Bronchial epithelial cell (primary cell): ENCODE measurements at regions not wholly inside any gene's neighbourhood (a gene's known extent, or its start where the extent isn't known, plus 50 kb on each side); places are given as distances from the start of the nearest gene placed in this dataset.
"Not testable (repeated sequence)": the region's sequence is repeated elsewhere in the genome, so short reads cannot be mapped to it uniquely, and the experiment has no call there.

Source experiments
- DNase-seq: peaks from one replicate; pipeline ENCODE4 v3.0.0-alpha.2; 2010; ENCODE audit warnings: low read depth
- FAIRE-seq: peaks from 2 replicates; lab custom pipeline; 2011; peaks lifted over from hg19 to GRCh38; lab: Jason Lieb, UNC
- H3K27me3 ChIP-seq: 2 replicates; pipeline ENCODE4 v1.5.1; 2011; ENCODE audit warnings: low read length; ENCODE audit not compliant: control insufficient read depth, insufficient read depth
- H3K36me3 ChIP-seq: 2 replicates; pipeline ENCODE4 v1.5.1; 2011; ENCODE audit warnings: low read length; ENCODE audit not compliant: control insufficient read depth, insufficient read depth
- H3K4me3 ChIP-seq: 2 replicates; pipeline ENCODE4 v1.5.1; 2011; ENCODE audit warnings: mild to moderate bottlenecking, low read depth, low read length, control low read depth
- TF ChIP-seq, protein P1 (sequence below): IDR thresholded peaks from 2 replicates; pipeline ENCODE4 v1.5.1; 2011; ENCODE audit warnings: mild to moderate bottlenecking, moderate library complexity, low read length, control low read depth, inconsistent platforms; ENCODE audit not compliant: insufficient read depth, severe bottlenecking

DNA sequence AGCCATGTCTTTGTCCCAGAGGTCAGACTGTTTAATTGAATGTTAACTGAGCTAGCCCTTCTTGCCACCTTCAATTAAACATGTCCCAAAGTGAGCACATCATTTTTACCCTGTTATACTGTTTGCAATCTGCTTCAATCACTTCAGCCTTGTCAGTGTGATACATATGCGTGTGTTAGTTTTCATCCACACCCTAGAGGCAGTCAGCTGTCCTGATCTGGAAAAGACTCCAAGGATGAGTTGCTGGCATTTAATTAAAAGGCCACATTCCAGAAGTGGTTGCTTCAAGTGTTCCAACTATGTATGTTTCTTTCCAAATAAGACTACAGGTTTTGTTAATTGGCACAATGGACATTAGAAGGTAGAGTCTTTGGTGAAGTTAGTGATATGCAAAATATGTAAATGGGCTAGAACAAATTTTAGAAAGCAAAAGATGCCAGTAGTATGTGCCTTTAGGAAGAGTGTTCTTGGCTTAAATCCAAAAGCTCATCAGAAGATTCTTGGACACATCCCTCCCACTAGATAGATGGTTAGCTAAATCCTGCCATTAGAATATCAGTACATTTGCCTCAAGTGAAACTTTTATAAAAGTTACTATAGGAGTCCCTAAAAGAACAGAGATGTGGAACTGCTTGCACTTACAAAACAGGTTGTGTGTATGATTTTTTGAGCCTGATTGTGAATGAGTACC lies 79.5 kb upstream of the SLIT2 start:
- TF ChIP-seq, protein P1, sequence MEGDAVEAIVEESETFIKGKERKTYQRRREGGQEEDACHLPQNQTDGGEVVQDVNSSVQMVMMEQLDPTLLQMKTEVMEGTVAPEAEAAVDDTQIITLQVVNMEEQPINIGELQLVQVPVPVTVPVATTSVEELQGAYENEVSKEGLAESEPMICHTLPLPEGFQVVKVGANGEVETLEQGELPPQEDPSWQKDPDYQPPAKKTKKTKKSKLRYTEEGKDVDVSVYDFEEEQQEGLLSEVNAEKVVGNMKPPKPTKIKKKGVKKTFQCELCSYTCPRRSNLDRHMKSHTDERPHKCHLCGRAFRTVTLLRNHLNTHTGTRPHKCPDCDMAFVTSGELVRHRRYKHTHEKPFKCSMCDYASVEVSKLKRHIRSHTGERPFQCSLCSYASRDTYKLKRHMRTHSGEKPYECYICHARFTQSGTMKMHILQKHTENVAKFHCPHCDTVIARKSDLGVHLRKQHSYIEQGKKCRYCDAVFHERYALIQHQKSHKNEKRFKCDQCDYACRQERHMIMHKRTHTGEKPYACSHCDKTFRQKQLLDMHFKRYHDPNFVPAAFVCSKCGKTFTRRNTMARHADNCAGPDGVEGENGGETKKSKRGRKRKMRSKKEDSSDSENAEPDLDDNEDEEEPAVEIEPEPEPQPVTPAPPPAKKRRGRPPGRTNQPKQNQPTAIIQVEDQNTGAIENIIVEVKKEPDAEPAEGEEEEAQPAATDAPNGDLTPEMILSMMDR, result no peak
- FAIRE-seq (peak; percentile 40), DNase-seq (no peak)
- Histone ChIP-seq H3K4me3 (no peak overlapping the region), H3K36me3 (no peaks in the 10 kb centered on the region), H3K27me3 (no peaks in the 10 kb centered on the region)

DNA sequence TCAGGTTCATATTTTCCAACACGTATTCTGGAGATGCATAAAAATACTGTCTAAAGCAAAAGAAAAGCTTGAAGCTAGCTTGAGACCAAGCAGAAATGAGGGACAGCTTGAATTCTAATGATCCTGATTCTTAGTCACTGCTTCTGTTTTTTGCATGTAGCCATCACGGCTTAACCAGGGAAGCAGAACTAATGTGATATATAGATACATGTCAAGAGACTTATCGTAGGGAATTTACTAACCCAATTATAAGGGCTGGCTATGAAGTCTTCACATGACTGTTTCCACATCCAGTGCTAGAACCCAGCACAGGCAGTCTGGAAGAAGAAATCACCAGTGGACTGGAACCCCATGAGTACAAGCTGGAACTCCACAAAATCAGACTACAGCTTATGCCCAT lies 85.2 kb upstream of the SLIT2 start:
- FAIRE-seq, result no peak

DNA sequence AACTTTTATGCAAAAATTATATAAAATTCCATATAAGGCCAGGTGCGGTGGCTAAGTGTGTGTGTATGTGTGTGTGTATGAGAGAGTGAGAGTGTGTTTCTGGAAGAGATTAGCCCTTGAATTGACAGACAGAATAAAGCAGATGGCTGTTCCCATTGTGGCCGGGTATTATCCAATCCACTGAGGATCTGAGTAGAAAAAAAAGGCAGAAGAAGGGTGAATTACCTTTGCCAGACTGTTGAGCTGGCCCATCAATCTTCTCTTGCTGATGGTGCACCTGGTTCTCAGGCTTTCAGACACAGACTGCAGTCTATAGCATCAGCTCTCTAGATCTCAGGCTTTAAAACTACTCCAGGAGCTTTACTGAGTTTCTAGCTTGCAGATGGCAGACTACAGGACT lies 92.2 kb upstream of the SLIT2 start:
- no peak for DNase-seq
- Histone ChIP-seq H3K4me3 (no peak overlapping the region), H3K36me3 (no peaks in the 10 kb centered on the region), H3K27me3 (no peaks in the 10 kb centered on the region)
- no peak for FAIRE-seq
- TF ChIP-seq, protein P1, result no peak

More for the DNA sequence above, 85.2 kb upstream of the SLIT2 start:
- H3K36me3 ChIP-seq, result no peaks in the 10 kb centered on the region
- H3K27me3 ChIP-seq, result no peaks in the 10 kb centered on the region
- H3K4me3 ChIP-seq, result no peak overlapping the region
- no peak for DNase-seq
- TF ChIP-seq, protein P1, result no peak

GRCh38 chr4:20158195-20158594 lies 93.5 kb upstream of the SLIT2 start:
- no peaks in the 10 kb centered on the region for H3K27me3 ChIP-seq
- TF ChIP-seq, protein P1, result no peak
- no peak overlapping the region for H3K4me3 ChIP-seq
- DNase-seq, result no peak
- no peaks in the 10 kb centered on the region for H3K36me3 ChIP-seq
- no peak for FAIRE-seq

GRCh38 chr4:20151436-20151835 lies 100.3 kb upstream of the SLIT2 start:
- TF ChIP-seq, protein P1, result no peak
- no peak for DNase-seq
- no peak overlapping the region for H3K4me3 ChIP-seq
- H3K36me3 ChIP-seq, result no peaks in the 10 kb centered on the region
- FAIRE-seq, result no peak
- no peaks in the 10 kb centered on the region for H3K27me3 ChIP-seq

- not testable (repeated sequence) for FAIRE-seq, DNase-seq, H3K4me3 ChIP-seq, H3K27me3 ChIP-seq, H3K36me3 ChIP-seq
These were observed 102.6 kb upstream of the SLIT2 start for GRCh38 chr4:20149143-20149542.
